HCT116 (cell line): ENCODE measurements at regions not wholly inside any gene's neighbourhood (a gene's known extent, or its start where the extent isn't known, plus 50 kb on each side); places are given as distances from the start of the nearest gene placed in this dataset.

Experiments used
- ATAC-seq: fragments of 200-7000 bp; cut with Tn5 transposase; 2 replicates; pipeline ENCODE4 v1.9.1; 2020; ENCODE audit warnings: mild to moderate bottlenecking, moderate library complexity
- BruUV-seq: library from RNA; stranded (reverse); fragments of 400-500 nt; replicated peaks from 2 replicates; lab custom pipeline; 2021; lab: Mats Ljungman, UMichigan
- CTCF ChIA-PET: fragments of 300-600 bp; sonication (Branson Sonifier 250); formaldehyde crosslinking; loops from one replicate; lab custom pipeline; 2021; ENCODE audit warnings: antibody characterized with exemption; lab: Charles Lee
- POLR2A ChIA-PET: fragments of 300-600, 350-600 bp; sonication (Branson Sonifier 250); formaldehyde crosslinking; loops from one replicate; lab custom pipeline; 2021; ENCODE audit warnings: antibody characterized with exemption; lab: Charles Lee
- RAD21 ChIA-PET, 2 experiments: fragments of 300-600 bp; sonication (Branson Sonifier 250); formaldehyde crosslinking; loops; one replicate each; lab custom pipeline; 2023; ENCODE audit warnings: low total read pairs in 2 of 2; ENCODE audit not compliant: uncharacterized antibody in 2 of 2, unreplicated experiment in 2 of 2, low non-redundant PET in 1 of 2; lab: Charles Lee
- DNase-seq: peaks from one replicate; pipeline ENCODE4 v3.0.0-alpha.2; 2010; ENCODE audit warnings: low read depth, low spot score
- H2AFZ ChIP-seq: fragments of 200-600 bp; shearing (Covaris generic), sonication (generic); 2 replicates; pipeline ENCODE4 v1.6.1; 2017; ENCODE audit warnings: low read depth, mixed run types, mixed read lengths, antibody characterized with exemption, low read length; ENCODE audit not compliant: poor library complexity, severe bottlenecking
- H3K27ac ChIP-seq: 2 replicates; pipeline ENCODE4 v1.5.1; 2012; ENCODE audit warnings: low read depth, low read length
- H3K27me3 ChIP-seq: fragments of 200-600 bp; sonication (generic); 2 replicates; pipeline ENCODE4 v1.6.1; 2016; ENCODE audit warnings: mixed run types, low read length, mixed read lengths; ENCODE audit not compliant: insufficient read depth
- H3K36me3 ChIP-seq, 2 experiments: fragments of 200-500 bp in 1 of 2; fragments of 200-600 bp in 1 of 2; sonication (Bioruptor generic) in 1 of 2; sonication (generic) in 1 of 2; 2 replicates each; pipeline versions ENCODE4 v1.5.1 to v1.6.1; 2014 to 2016; ENCODE audit warnings: low read length in 2 of 2, inconsistent platforms in 1 of 2, mixed read lengths in 1 of 2, mixed run types in 1 of 2; ENCODE audit not compliant: insufficient read depth in 2 of 2, control insufficient read depth in 1 of 2
- H3K4me1 ChIP-seq, 2 experiments: fragments of 200-600 bp in 1 of 2; sonication (generic) in 1 of 2; 2 replicates each; pipeline versions ENCODE4 v1.5.1 to v1.6.1; 2012 to 2017; ENCODE audit warnings: low read length in 2 of 2, inconsistent platforms in 1 of 2, mild to moderate bottlenecking in 1 of 2, mixed read lengths in 1 of 2, mixed run types in 1 of 2, moderate library complexity in 1 of 2; ENCODE audit not compliant: insufficient read depth in 2 of 2, control insufficient read depth in 1 of 2
- H3K4me2 ChIP-seq: fragments of 200-600 bp; sonication (generic); 2 replicates; pipeline ENCODE4 v1.6.1; 2017; ENCODE audit warnings: mixed run types, low read length, mixed read lengths
- H3K4me3 ChIP-seq, 2 experiments: fragments of 200-600 bp in 1 of 2; sonication (generic) in 1 of 2; replicated peaks in 1 of 2; 2 replicates each; pipeline ENCODE4 v1.5.1; 2011 to 2016; ENCODE audit warnings: low read length in 2 of 2, control low read depth in 1 of 2, low read depth in 1 of 2, mild to moderate bottlenecking in 1 of 2, mixed read lengths in 1 of 2, mixed run types in 1 of 2
- H3K79me2 ChIP-seq: fragments of 200-600 bp; sonication (generic); 2 replicates; pipeline ENCODE4 v1.6.1; 2017; ENCODE audit warnings: mild to moderate bottlenecking, mixed run types, low read length, moderate library complexity, mixed read lengths; ENCODE audit not compliant: insufficient read depth
- H3K9ac ChIP-seq: fragments of 200-600 bp; sonication (generic); 2 replicates; pipeline ENCODE4 v1.6.1; 2016; ENCODE audit warnings: low read length, mixed read lengths
- H3K9me2 ChIP-seq: fragments of 200-600 bp; sonication (generic), shearing (Covaris generic); 2 replicates; pipeline ENCODE4 v1.6.1; 2017; ENCODE audit warnings: mixed run types, mild to moderate bottlenecking, moderate library complexity; ENCODE audit not compliant: insufficient read depth
- H3K9me3 ChIP-seq, 2 experiments: fragments of 200-500 bp in 1 of 2; fragments of 200-600 bp in 1 of 2; sonication (Bioruptor generic) in 1 of 2; sonication (generic) in 1 of 2; 2 replicates each; pipeline ENCODE4 v1.6.1; 2014 to 2017; ENCODE audit warnings: low read length in 2 of 2, mixed read lengths in 2 of 2, inconsistent platforms in 1 of 2, low read depth in 1 of 2, mild to moderate bottlenecking in 1 of 2, mixed run types in 1 of 2, moderate library complexity in 1 of 2; ENCODE audit not compliant: control insufficient read depth in 1 of 2, insufficient read depth in 1 of 2
- H4K20me1 ChIP-seq: fragments of 200-600 bp; sonication (generic), shearing (Covaris generic); 2 replicates; pipeline ENCODE4 v1.6.1; 2017; ENCODE audit warnings: mixed run types, mild to moderate bottlenecking, moderate library complexity; ENCODE audit not compliant: insufficient read depth
- CEBPB ChIP-seq: IDR thresholded peaks from 2 replicates; pipeline ENCODE4 v1.6.1; 2012; ENCODE audit warnings: low read depth
- ELF1 ChIP-seq: IDR thresholded peaks from 2 replicates; pipeline ENCODE4 v1.6.1; 2012; ENCODE audit warnings: low read depth, borderline replicate concordance
- JUND ChIP-seq: IDR thresholded peaks from 2 replicates; pipeline ENCODE4 v1.6.1; 2012
- MAX ChIP-seq: IDR thresholded peaks from 2 replicates; pipeline ENCODE4 v1.6.1; 2012
- POLR2A ChIP-seq: IDR thresholded peaks from 2 replicates; pipeline ENCODE4 v1.7.0; 2011; ENCODE audit warnings: borderline replicate concordance; ENCODE audit not compliant: insufficient read depth, insufficient read length; ENCODE audit errors: extremely low read depth
- POLR2AphosphoS5 ChIP-seq: IDR thresholded peaks from 2 replicates; pipeline ENCODE4 v1.6.1; 2011; ENCODE audit warnings: mild to moderate bottlenecking, low read depth, low read length, moderate library complexity
- RAD21 ChIP-seq: IDR thresholded peaks from 2 replicates; pipeline ENCODE4 v1.6.1; 2012; ENCODE audit warnings: low read depth, mild to moderate bottlenecking
- REST ChIP-seq: IDR thresholded peaks from 2 replicates; pipeline ENCODE4 v1.6.1; 2012; ENCODE audit warnings: low read depth
- SIN3A ChIP-seq: IDR thresholded peaks from 2 replicates; pipeline ENCODE4 v1.6.1; 2012; ENCODE audit warnings: low read depth
- SP1 ChIP-seq: IDR thresholded peaks from 2 replicates; pipeline ENCODE4 v1.6.1; 2012; ENCODE audit warnings: low read depth
- TCF7L2 ChIP-seq: IDR thresholded peaks from 2 replicates; pipeline ENCODE4 v1.7.0; 2011; ENCODE audit warnings: borderline replicate concordance, inconsistent platforms; ENCODE audit not compliant: insufficient read depth, insufficient read length; ENCODE audit errors: extremely low read depth
- YY1 ChIP-seq: IDR thresholded peaks from 2 replicates; pipeline ENCODE4 v1.6.1; 2011; ENCODE audit warnings: low read length, low read depth, moderate library complexity, mild to moderate bottlenecking; ENCODE audit not compliant: insufficient replicate concordance; ENCODE audit errors: extremely low read depth
- ZBTB33 ChIP-seq: IDR thresholded peaks from 2 replicates; pipeline ENCODE4 v1.6.1; 2011; ENCODE audit warnings: mild to moderate bottlenecking, low read length, moderate library complexity; ENCODE audit not compliant: insufficient replicate concordance; ENCODE audit errors: extremely low read depth
- ZNF274 ChIP-seq: fragments of 200-500 bp; sonication (Bioruptor generic); IDR thresholded peaks from 2 replicates; pipeline ENCODE4 v1.6.1; 2014; ENCODE audit warnings: mild to moderate bottlenecking, low read depth, low read length, inconsistent platforms
- intact Hi-C: fragments of 100-400 bp; cut with micrococcal nuclease; formaldehyde crosslinking; loops from 2 replicates; pipeline ENCODE4 v1.10.0; 2022
- TF ChIP-seq, protein P1 (sequence below), 3 experiments: fragments of 200-600 bp in 1 of 3; sonication (generic) in 1 of 3; IDR thresholded peaks in 2 of 3; conservative IDR thresholded peaks in 1 of 3; 2 replicates each; pipeline ENCODE4 v1.5.1; 2012 to 2017; ENCODE audit warnings: low read depth in 2 of 3, low read length in 2 of 3, antibody characterized with exemption in 1 of 3, borderline replicate concordance in 1 of 3, control low read depth in 1 of 3, mild to moderate bottlenecking in 1 of 3, mixed read lengths in 1 of 3, mixed run types in 1 of 3, moderate library complexity in 1 of 3; ENCODE audit not compliant: insufficient read depth in 1 of 3
- TF ChIP-seq, protein P2 (sequence below): IDR thresholded peaks from 2 replicates; pipeline ENCODE4 v1.6.1; 2012

DNA sequence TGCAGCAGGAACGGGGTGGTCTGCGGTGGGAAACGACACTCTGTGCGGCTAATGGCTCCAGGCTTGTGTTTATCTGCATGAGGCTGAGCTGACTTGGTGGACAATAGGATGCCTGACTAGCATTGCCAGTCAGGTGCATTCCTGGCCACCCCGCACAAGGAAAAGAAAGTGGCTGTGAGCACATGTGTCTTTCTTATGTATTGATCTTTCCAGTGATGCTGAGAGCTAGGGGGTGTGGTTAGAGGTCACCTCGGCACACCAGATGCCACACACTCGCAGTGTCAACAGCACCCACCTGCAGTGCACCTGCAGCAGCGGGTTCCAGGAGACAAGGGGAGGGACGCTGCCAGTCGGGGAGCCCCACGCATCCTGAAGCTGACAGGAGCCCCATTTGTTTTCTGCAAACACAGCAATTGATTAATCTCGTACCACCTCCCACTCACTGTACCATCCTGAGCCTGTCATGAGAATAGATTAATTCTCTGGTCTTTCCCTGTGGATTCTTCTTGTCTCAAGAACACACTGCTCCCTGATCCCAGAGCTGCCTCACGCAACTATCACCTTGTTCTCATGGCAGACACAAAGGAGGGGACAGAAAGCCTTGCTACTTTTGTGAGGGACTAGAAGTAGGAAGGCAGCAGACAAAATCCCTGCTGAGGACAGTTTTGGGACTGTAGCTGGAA is 251.7 kb upstream of the WWC1 start:
- Histone ChIP-seq H4K20me1 (no peaks in the 10 kb centered on the region), H3K4me2 (no peak overlapping the region), H3K9me2 (no peaks in the 10 kb centered on the region), H3K36me3 (no peaks in the 10 kb centered on the region), H3K27me3 (peaks cover 49% of the 10 kb centered on the region), H3K4me1 (no peaks in the 10 kb centered on the region), H3K79me2 (no peaks in the 10 kb centered on the region), H3K27ac (no peak overlapping the region), H3K9me3 (no peaks in the 10 kb centered on the region), H2AFZ (no peak overlapping the region), H3K4me3 (no peak overlapping the region), H3K9ac (no peak overlapping the region)
- no peak for DNase-seq
- intact Hi-C loops = no loop called here
- RAD21 ChIA-PET = no interaction called here
- CTCF ChIA-PET = no interaction called here
- BruUV-seq = no TSS peak
- POLR2A ChIA-PET = no interaction called here
- ATAC-seq = no peak
- TF ChIP-seq RAD21 = no peak
- TF ChIP-seq ZNF274 = no peak
- no peak for TF ChIP-seq ZBTB33
- TF ChIP-seq, protein P1, sequence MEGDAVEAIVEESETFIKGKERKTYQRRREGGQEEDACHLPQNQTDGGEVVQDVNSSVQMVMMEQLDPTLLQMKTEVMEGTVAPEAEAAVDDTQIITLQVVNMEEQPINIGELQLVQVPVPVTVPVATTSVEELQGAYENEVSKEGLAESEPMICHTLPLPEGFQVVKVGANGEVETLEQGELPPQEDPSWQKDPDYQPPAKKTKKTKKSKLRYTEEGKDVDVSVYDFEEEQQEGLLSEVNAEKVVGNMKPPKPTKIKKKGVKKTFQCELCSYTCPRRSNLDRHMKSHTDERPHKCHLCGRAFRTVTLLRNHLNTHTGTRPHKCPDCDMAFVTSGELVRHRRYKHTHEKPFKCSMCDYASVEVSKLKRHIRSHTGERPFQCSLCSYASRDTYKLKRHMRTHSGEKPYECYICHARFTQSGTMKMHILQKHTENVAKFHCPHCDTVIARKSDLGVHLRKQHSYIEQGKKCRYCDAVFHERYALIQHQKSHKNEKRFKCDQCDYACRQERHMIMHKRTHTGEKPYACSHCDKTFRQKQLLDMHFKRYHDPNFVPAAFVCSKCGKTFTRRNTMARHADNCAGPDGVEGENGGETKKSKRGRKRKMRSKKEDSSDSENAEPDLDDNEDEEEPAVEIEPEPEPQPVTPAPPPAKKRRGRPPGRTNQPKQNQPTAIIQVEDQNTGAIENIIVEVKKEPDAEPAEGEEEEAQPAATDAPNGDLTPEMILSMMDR (IDR thresholded peaks at IDR 0.05 in 2 of 3, conservative IDR thresholded peaks at IDR 0.05 in 1 of 3; ENCODE audit: borderline replicate concordance in 1 of 3, insufficient read depth in 1 of 3, low read depth in 2 of 3, low read length in 2 of 3) = no peak
- TF ChIP-seq POLR2AphosphoS5 = no peak
- no peak for TF ChIP-seq CEBPB
- TF ChIP-seq SIN3A = no peak
- TF ChIP-seq, protein P2, sequence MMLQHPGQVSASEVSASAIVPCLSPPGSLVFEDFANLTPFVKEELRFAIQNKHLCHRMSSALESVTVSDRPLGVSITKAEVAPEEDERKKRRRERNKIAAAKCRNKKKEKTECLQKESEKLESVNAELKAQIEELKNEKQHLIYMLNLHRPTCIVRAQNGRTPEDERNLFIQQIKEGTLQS = no peak
- TF ChIP-seq YY1 = no peak
- TF ChIP-seq SP1 = no peak
- TF ChIP-seq ELF1 = no peak
- no peak for TF ChIP-seq TCF7L2
- TF ChIP-seq REST = no peak
- TF ChIP-seq POLR2A = no peak
- no peak for TF ChIP-seq MAX
- TF ChIP-seq JUND = no peak
